ENCODE measurements at regions not wholly inside any gene's neighbourhood (a gene's known extent, or its start where the extent isn't known, plus 50 kb on each side); places are given as distances from the start of the nearest gene placed in this dataset.
"Not testable (repeated sequence)": the region's sequence is repeated elsewhere in the genome, so short reads cannot be mapped to it uniquely, and the experiment has no call there.

DNA sequence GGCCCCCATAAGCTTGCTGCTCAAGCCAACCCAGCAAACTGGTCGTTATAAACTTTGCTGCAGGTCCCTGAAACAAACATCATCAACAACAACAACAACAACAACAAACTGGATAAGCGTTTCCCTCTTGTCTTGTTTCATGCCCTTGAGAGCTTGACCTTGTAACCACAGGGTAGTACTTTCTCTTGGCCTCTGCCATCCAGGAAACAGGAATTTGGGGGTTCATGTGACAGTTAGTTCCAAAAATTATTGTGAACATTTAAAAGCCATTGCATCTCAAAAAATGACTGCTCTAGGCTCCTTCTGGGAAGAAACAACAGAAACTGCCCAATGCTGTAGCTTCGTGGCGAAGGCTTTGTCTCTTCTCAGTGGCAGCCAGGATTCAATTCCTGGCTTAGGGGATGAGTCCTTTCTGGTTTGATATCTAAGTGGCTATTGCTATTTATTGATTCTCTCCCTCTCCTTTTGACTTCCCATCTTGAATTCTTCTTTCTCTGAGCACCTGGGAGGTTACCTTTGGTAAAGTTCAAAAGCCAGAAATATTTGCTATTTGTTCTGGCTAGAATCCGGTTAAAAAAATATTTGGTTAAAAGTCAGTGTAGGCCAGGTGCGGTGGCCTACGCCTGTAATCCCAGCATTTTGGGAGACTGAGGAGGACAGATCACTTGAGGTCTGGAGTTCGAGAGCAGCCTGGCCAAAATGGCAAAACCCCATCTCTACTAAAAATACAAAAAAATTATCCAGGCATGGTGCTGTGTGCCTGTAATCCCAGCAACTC lies 52.0 kb upstream of the CPM start:
- Mint-ChIP-seq H3K9me3 (peaks cover 49% of the 10 kb centered on the region), H3K4me1 (no peaks in the 10 kb centered on the region), H3K36me3 (peaks cover 32% of the 10 kb centered on the region), H3K27me3 (ENCODE audit: low read depth) (no peaks in the 10 kb centered on the region; the same call in 1 of the 2 replicates), H3K27ac (no peak overlapping the region), H3K4me3 (no peak overlapping the region)
- ChIA-PET POLR2A (no interaction called here), CTCF (no interaction called here)
- TF ChIP-seq, protein P1, sequence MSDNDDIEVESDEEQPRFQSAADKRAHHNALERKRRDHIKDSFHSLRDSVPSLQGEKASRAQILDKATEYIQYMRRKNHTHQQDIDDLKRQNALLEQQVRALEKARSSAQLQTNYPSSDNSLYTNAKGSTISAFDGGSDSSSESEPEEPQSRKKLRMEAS (CRISPR knock-in tag; IDR thresholded peaks at IDR 0.05), result no peak
- no peak for ATAC-seq
- DNase-seq (ENCODE audit: low spot score), result no peak

DNA sequence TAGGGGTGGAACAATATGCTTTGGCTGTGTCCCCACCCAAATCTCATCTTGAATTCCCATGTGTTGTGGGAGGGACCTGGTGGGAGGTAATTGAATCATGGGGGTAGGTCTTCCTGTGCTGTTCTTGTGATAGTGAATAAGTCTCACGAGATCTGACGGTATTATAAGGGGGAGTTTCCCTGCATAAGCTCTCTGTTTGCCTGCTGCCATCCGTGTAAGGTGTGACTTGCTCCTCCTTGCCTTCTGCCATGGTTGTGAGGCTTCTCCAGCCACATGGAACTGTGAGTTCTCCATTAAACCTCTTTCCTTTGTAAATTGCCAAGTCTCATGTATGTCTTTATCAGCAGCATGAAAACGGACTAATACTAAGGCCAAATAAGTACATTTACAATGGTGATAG lies 64.6 kb upstream of the CPM start:
- H3K4me1 Mint-ChIP-seq; H3K4me3 Mint-ChIP-seq; H3K27ac Mint-ChIP-seq; DNase-seq (ENCODE audit: low spot score); POLR2A ChIA-PET; H3K27me3 Mint-ChIP-seq (ENCODE audit: low read depth); CTCF ChIA-PET; ATAC-seq: not testable (repeated sequence)
- Mint-ChIP-seq H3K9me3 (peaks cover 49% of the 10 kb centered on the region), H3K36me3 (peaks cover 24% of the 10 kb centered on the region)

DNA sequence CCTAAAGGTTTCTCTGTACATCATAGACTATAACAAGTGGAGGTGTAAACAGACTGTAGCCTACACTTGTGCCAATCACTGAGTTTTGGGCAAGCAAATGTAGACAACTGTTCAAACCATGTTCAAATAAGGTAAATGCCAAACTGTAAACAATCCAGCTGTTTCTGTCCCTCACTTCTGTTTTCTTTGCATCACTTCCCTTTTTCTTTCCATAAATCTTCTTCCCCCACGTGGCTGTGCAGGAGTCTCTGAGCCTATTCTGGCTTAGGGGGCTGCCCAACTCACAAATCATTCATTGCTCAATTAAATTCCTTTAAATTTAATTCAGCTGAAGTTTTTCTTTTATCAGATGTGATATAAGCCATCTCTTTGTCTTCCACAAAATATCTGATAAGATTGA lies 65.1 kb upstream of the CPM start:
- Mint-ChIP-seq H3K4me1 (no peaks in the 10 kb centered on the region), H3K9me3 (peaks cover 48% of the 10 kb centered on the region), H3K27me3 (ENCODE audit: low read depth) (no peaks in the 10 kb centered on the region; the same call in none of the 2 replicates), H3K36me3 (peaks cover 24% of the 10 kb centered on the region), H3K27ac (no peak overlapping the region), H3K4me3 (no peak overlapping the region)
- ChIA-PET POLR2A (no interaction called here), CTCF (no interaction called here)
- ATAC-seq, result no peak
- TF ChIP-seq, protein P2, sequence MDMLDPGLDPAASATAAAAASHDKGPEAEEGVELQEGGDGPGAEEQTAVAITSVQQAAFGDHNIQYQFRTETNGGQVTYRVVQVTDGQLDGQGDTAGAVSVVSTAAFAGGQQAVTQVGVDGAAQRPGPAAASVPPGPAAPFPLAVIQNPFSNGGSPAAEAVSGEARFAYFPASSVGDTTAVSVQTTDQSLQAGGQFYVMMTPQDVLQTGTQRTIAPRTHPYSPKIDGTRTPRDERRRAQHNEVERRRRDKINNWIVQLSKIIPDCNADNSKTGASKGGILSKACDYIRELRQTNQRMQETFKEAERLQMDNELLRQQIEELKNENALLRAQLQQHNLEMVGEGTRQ (CRISPR knock-in tag; IDR thresholded peaks at IDR 0.05), result no peak
- TF ChIP-seq PREB (CRISPR knock-in tag; IDR thresholded peaks at IDR 0.05; ENCODE audit: borderline replicate concordance) (no peak), ZNF425 (CRISPR knock-in tag; conservative IDR thresholded peaks at IDR 0.05) (no peak), AR (CRISPR knock-in tag; IDR thresholded peaks at IDR 0.05) (no peak), SP1 (CRISPR knock-in tag; conservative IDR thresholded peaks at IDR 0.05) (no peak), NFATC4 (CRISPR knock-in tag; IDR thresholded peaks at IDR 0.05) (no peak), TEAD4 (CRISPR knock-in tag; IDR thresholded peaks at IDR 0.05) (no peak), JUN (CRISPR knock-in tag; IDR thresholded peaks at IDR 0.05) (no peak), NR3C1 (CRISPR knock-in tag; conservative IDR thresholded peaks at IDR 0.05; ENCODE audit: low read depth) (no peak), ATF3 (CRISPR knock-in tag; conservative IDR thresholded peaks at IDR 0.05) (no peak), ZSCAN18 (CRISPR knock-in tag; IDR thresholded peaks at IDR 0.05) (no peak), ATF1 (CRISPR knock-in tag; IDR thresholded peaks at IDR 0.05) (no peak), E2F4 (CRISPR knock-in tag; IDR thresholded peaks at IDR 0.05; ENCODE audit: borderline replicate concordance, low read depth) (no peak)
- TF ChIP-seq, protein P1 (CRISPR knock-in tag; IDR thresholded peaks at IDR 0.05), result no peak
- no peak for DNase-seq (ENCODE audit: low spot score)
